GM06990 (cell line): ENCODE measurements at regions not wholly inside any gene's neighbourhood (a gene's known extent, or its start where the extent isn't known, plus 50 kb on each side); places are given as distances from the start of the nearest gene placed in this dataset.

Source experiments
- DNase-seq: peaks from one replicate; pipeline ENCODE4 v3.0.0-alpha.2; 2011; ENCODE audit not compliant: insufficient read length; ENCODE audit errors: extremely low read depth
- H3K27me3 ChIP-seq: replicated peaks from 2 replicates; pipeline ENCODE4 v1.6.0; 2011; ENCODE audit warnings: low read length; ENCODE audit not compliant: control insufficient read depth, insufficient read depth
- H3K36me3 ChIP-seq: 2 replicates; pipeline ENCODE4 v1.5.1; 2011; ENCODE audit warnings: low read length; ENCODE audit not compliant: control insufficient read depth, insufficient read depth
- H3K4me3 ChIP-seq: replicated peaks from 2 replicates; pipeline ENCODE4 v1.5.1; 2011; ENCODE audit warnings: low read depth, mild to moderate bottlenecking, control low read depth, low read length
- TF ChIP-seq, protein P1 (sequence below): IDR thresholded peaks from 2 replicates; pipeline ENCODE4 v1.5.1; 2011; ENCODE audit warnings: low read length, control low read depth, mild to moderate bottlenecking, inconsistent platforms; ENCODE audit not compliant: insufficient read depth, poor library complexity, severe bottlenecking

DNA sequence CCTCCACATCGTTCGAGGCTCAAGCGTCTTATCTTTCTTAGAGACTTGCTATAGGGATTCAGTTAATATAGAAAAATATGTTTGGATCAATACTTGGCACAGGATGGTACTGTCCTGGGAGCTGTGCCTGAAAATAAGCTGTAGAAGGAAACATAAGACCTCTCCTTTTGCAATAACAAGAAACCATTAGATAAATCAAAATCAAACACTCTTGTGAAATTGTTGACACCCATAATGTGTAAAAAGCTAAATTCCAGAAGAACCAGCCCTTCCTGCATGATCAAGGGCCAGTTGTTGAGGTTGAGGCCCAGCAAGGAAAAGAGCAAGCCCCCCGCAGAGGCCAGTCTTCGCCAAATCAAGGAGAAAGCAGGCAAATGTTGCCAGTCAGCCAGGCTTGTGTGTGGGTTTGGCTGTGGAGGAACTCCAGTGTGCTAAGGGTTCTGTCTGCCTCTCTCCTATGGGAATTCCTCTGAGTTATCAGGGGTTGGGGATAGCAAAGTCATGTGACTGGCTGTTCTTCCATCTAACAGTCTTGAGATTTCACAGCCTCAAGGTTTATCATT is 185.7 kb downstream of the ACKR3 start:
- no peak for DNase-seq
- TF ChIP-seq, protein P1, sequence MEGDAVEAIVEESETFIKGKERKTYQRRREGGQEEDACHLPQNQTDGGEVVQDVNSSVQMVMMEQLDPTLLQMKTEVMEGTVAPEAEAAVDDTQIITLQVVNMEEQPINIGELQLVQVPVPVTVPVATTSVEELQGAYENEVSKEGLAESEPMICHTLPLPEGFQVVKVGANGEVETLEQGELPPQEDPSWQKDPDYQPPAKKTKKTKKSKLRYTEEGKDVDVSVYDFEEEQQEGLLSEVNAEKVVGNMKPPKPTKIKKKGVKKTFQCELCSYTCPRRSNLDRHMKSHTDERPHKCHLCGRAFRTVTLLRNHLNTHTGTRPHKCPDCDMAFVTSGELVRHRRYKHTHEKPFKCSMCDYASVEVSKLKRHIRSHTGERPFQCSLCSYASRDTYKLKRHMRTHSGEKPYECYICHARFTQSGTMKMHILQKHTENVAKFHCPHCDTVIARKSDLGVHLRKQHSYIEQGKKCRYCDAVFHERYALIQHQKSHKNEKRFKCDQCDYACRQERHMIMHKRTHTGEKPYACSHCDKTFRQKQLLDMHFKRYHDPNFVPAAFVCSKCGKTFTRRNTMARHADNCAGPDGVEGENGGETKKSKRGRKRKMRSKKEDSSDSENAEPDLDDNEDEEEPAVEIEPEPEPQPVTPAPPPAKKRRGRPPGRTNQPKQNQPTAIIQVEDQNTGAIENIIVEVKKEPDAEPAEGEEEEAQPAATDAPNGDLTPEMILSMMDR = no peak
- Histone ChIP-seq H3K4me3 (no peak overlapping the region), H3K36me3 (no peaks in the 10 kb centered on the region), H3K27me3 (no peaks in the 10 kb centered on the region; the same call in none of the 2 replicates)

DNA sequence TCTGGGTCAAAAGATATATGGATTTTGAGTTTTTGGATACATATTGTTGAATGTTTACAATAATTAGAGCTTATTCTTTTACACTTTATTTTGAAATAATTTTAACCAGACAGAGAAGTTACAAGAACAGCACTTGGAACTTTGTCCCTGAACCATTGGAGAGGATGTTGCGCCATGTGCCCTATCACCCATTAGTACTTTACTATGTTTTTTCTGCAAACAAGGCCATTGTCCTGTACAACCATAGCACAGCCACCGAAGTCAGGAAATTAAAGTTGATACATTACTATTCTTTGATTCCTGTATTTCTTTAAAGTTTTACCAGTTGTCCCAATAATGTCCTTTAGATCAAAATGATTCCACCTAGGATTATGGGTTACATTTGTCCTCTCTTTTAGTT is 188.8 kb downstream of the ACKR3 start:
- H3K27me3 ChIP-seq = no peaks in the 10 kb centered on the region; the same call in none of the 2 replicates
- no peak overlapping the region for H3K4me3 ChIP-seq
- TF ChIP-seq, protein P1 = no peak
- DNase-seq = no peak
- no peaks in the 10 kb centered on the region for H3K36me3 ChIP-seq

DNA sequence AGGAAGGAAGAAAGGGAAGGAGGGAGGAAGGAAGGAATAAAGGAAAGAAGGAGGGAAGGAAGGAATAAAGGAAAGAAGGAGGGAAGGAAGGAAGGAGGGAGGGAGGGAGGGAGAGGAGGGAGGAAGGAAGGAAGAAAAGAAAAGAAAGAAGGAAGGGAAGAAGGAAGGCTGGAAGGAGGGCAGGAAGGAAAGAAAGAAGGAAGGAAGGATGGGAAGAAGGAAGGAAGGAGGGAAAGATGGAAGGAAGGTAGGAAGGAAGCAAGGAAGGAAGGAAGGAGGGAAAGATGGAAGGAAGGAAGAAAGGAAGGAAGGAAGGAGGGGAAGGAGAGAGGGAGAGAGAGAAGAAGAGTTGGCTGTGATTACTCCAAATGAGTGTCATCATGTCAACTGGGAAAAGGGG is 190.6 kb downstream of the ACKR3 start:
- TF ChIP-seq, protein P1 = no peak
- Histone ChIP-seq H3K27me3 (no peaks in the 10 kb centered on the region; the same call in none of the 2 replicates), H3K4me3 (no peak overlapping the region), H3K36me3 (no peaks in the 10 kb centered on the region)
- DNase-seq = no peak

DNA sequence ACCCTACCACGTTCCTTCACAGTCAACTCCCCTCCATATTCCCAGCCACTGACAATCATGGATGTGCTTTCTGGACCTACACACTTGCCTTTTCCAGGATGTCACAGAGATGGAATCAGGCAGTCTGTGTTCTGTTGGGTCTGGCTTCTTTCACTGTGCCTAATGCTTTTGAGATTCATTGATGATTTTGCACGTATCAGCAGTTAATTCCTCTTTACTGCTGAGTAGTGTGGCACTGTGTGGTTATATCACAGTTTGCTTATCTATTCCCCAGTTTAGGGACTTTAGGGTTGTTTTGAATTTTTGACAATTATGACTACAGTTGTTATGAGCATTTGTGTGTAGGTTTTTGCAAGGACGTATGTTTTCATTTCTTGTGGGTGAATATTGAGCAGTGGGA is 191.7 kb downstream of the ACKR3 start:
- Histone ChIP-seq H3K36me3 (no peaks in the 10 kb centered on the region), H3K4me3 (no peak overlapping the region), H3K27me3 (no peaks in the 10 kb centered on the region; the same call in none of the 2 replicates)
- TF ChIP-seq, protein P1 = no peak
- no peak for DNase-seq

DNA sequence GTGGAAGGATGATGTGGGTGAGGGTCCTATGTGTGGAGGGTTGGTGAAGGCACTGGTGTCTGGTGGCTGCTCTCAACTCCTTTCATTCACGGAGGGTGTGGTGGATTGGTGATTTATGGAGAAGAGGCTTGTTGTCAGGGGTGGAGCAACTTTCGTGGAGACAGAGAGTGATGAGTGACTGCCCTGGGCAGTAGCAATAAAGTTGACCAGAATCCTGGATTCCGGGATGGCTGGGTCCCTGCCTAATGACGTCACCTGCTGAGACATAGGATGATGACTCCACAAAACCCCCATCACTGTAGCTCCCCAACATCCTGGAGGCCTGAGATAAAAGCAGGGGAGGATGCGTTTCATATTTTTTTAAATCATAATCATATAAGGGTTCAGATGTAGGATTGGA is 193.0 kb downstream of the ACKR3 start:
- DNase-seq = no peak
- TF ChIP-seq, protein P1 = no peak
- Histone ChIP-seq H3K27me3 (no peaks in the 10 kb centered on the region; the same call in none of the 2 replicates), H3K36me3 (no peaks in the 10 kb centered on the region), H3K4me3 (no peak overlapping the region)

DNA sequence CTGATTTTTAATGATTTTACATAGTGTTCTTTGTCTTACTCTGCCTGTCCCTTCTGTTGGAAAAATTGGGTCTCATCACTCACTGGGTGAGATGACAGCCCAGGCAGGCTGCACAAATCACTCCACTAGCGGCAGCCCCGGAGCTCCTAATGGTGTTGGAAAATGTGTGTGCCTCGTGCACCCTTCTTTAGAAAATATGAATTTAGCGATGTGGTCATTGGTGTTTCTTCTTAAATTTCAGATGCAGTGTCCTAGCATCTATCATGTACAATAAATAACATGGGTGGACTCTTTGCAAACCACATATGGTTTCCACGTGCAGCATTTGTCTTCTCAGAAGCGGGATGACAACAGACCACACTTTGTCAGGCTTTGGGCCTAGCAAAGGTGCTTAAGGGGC is 194.2 kb downstream of the ACKR3 start:
- DNase-seq = no peak
- Histone ChIP-seq H3K36me3 (no peaks in the 10 kb centered on the region), H3K27me3 (no peaks in the 10 kb centered on the region; the same call in none of the 2 replicates), H3K4me3 (no peak overlapping the region)
- TF ChIP-seq, protein P1 = no peak
